ENCODE measurements at regions not wholly inside any gene's neighbourhood (a gene's known extent, or its start where the extent isn't known, plus 50 kb on each side); places are given as distances from the start of the nearest gene placed in this dataset.

DNA sequence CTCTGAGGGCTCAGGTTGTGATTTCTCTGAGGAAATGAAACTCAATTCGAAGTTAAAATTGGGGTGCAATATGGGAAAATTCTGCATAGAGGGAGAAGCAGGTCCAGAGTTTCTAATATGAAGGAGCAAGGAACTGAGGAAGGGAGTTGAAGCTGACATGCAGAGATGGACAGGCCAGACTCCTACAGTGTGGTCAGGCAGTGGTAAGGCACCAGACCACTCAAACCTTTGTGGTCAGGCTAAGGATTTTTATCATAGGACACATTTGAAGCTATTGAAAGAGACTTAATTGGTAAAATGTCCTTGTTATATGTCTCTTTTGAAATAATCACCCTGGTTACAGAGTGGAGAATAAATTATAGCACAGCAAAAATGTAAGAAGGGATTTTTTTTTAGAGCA, 1074.8 kb upstream of the CDH2 start:
- intact Hi-C loops (cut with micrococcal nuclease): no loop called here
- ChIA-PET CTCF (ENCODE audit: partially characterized antibody) (no interaction called here), POLR2A (ENCODE audit: partially characterized antibody) (no interaction called here)
- Histone ChIP-seq H3K27me3 (ENCODE audit: insufficient read depth, low read length) (no peaks in the 10 kb centered on the region), H3K4me1 (ENCODE audit: insufficient read depth, low read length) (no peaks in the 10 kb centered on the region), H3K27ac (ENCODE audit: low read depth, low read length) (no peak overlapping the region), H3K36me3 (ENCODE audit: insufficient read depth, low read length) (no peaks in the 10 kb centered on the region), H3K9me3 (ENCODE audit: control insufficient read depth in 1 of 2, low read length in 2 of 2) (no peaks in the 10 kb centered on the region), H3K4me3 (ENCODE audit: low read length in 2 of 2) (no peak overlapping the region)
- no peak for DNase-seq
- H3K27me3 Mint-ChIP-seq: no peaks in the 10 kb centered on the region
- no peak overlapping the region for H3K27ac Mint-ChIP-seq
- H3K9me3 Mint-ChIP-seq: peaks cover 3 to 26% (median 13%) of the 10 kb centered on the region in 8 donors
- H3K4me3 Mint-ChIP-seq: no peak overlapping the region
- no peaks in the 10 kb centered on the region for H3K36me3 Mint-ChIP-seq
- H3K4me1 Mint-ChIP-seq: no peaks in the 10 kb centered on the region

DNA sequence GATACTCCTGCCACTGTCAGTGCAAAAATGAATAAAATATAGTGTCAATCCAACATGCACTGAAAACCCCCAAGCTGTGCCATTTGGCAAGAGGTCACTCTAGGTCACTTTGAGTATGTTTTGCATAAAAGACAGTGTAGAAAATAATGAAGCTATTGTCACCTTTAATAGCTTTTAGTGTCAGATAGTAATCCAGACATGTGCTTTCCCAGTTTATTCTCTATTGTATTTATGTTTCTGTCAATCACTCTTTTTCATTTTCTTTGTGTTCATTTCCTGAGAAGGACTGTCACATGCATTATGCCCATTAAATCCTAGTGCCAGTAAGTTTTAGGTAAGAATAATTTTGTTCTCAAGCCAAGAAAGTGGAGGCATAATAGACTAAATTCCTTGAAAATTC, 1073.9 kb upstream of the CDH2 start:
- Mint-ChIP-seq H3K9me3 (peaks cover 3 to 27% (median 11%) of the 10 kb centered on the region in 8 donors), H3K27ac (no peak overlapping the region), H3K4me1 (no peaks in the 10 kb centered on the region), H3K27me3 (no peaks in the 10 kb centered on the region), H3K36me3 (no peaks in the 10 kb centered on the region), H3K4me3 (no peak overlapping the region)
- no peak overlapping the region for H3K27ac ChIP-seq (ENCODE audit: low read depth, low read length)
- no peaks in the 10 kb centered on the region for H3K9me3 ChIP-seq (ENCODE audit: control insufficient read depth in 1 of 2, low read length in 2 of 2)
- intact Hi-C loops (cut with micrococcal nuclease): no loop called here
- H3K4me1 ChIP-seq (ENCODE audit: insufficient read depth, low read length): no peaks in the 10 kb centered on the region
- H3K36me3 ChIP-seq (ENCODE audit: insufficient read depth, low read length): no peaks in the 10 kb centered on the region
- POLR2A ChIA-PET (ENCODE audit: partially characterized antibody): no interaction called here
- CTCF ChIA-PET (ENCODE audit: partially characterized antibody): no interaction called here
- no peak for DNase-seq
- H3K27me3 ChIP-seq (ENCODE audit: insufficient read depth, low read length): no peaks in the 10 kb centered on the region
- H3K4me3 ChIP-seq (ENCODE audit: low read length in 2 of 2): no peak overlapping the region

DNA sequence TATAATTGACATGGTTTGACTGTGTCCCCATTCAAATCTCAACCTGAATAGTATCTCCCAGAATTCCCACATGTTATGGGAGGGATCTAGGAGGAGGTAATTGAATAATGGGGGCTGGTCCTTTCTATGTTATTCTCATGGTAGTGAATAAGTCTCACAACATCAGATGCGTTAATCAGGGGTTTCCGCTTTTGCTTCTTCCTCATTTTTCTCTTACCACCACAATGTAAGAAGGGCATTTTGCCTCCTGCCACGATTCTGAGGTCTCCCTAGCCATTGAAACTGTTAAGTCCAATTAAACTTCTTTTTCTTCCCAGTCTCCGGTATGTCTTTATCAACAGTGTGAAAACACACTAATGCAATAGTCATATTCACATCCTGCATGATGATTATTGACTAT, 1073.3 kb upstream of the CDH2 start:
- Histone ChIP-seq H3K36me3 (ENCODE audit: insufficient read depth, low read length) (no peaks in the 10 kb centered on the region), H3K4me3 (ENCODE audit: low read length in 2 of 2) (no peak overlapping the region), H3K27me3 (ENCODE audit: insufficient read depth, low read length) (no peaks in the 10 kb centered on the region), H3K27ac (ENCODE audit: low read depth, low read length) (no peak overlapping the region), H3K9me3 (ENCODE audit: control insufficient read depth in 1 of 2, low read length in 2 of 2) (no peaks in the 10 kb centered on the region), H3K4me1 (ENCODE audit: insufficient read depth, low read length) (no peaks in the 10 kb centered on the region)
- no peak overlapping the region for H3K4me3 Mint-ChIP-seq
- H3K27ac Mint-ChIP-seq: no peak overlapping the region
- POLR2A ChIA-PET (ENCODE audit: partially characterized antibody): no interaction called here
- H3K36me3 Mint-ChIP-seq: no peaks in the 10 kb centered on the region
- no peak for DNase-seq
- peaks cover 3 to 27% (median 12%) of the 10 kb centered on the region in 8 donors for H3K9me3 Mint-ChIP-seq
- H3K4me1 Mint-ChIP-seq: no peaks in the 10 kb centered on the region
- no peaks in the 10 kb centered on the region for H3K27me3 Mint-ChIP-seq
- intact Hi-C loops (cut with micrococcal nuclease): no loop called here
- CTCF ChIA-PET (ENCODE audit: partially characterized antibody): no interaction called here

DNA sequence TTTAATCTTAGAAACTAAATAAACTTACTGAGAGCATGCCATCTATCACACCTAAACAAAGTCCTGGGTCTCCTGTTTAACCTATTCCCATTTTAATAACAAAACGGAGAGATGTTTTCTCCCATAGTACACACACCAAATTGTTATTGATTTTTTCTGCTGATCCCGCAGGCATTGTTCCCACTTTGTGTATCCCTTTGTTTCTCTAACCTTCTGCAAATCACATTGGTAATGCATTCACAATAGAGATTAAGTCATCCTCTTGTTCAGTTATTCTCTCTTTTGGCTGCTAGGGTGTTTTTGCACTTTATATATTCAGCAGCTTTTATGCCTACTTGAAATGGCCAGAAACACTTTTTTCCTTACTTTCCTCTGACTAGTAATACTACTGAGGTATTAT, 1071.9 kb upstream of the CDH2 start:
- intact Hi-C loops (cut with micrococcal nuclease): no loop called here
- CTCF ChIA-PET (ENCODE audit: partially characterized antibody): no interaction called here
- Mint-ChIP-seq H3K27ac (no peak overlapping the region), H3K36me3 (no peaks in the 10 kb centered on the region), H3K4me1 (no peaks in the 10 kb centered on the region), H3K4me3 (no peak overlapping the region), H3K27me3 (no peaks in the 10 kb centered on the region), H3K9me3 (peaks cover 3 to 29% (median 14%) of the 10 kb centered on the region in 8 donors)
- POLR2A ChIA-PET (ENCODE audit: partially characterized antibody): no interaction called here
- Histone ChIP-seq H3K9me3 (ENCODE audit: control insufficient read depth in 1 of 2, low read length in 2 of 2) (no peaks in the 10 kb centered on the region), H3K4me1 (ENCODE audit: insufficient read depth, low read length) (no peaks in the 10 kb centered on the region), H3K27me3 (ENCODE audit: insufficient read depth, low read length) (no peaks in the 10 kb centered on the region), H3K36me3 (ENCODE audit: insufficient read depth, low read length) (no peaks in the 10 kb centered on the region), H3K4me3 (ENCODE audit: low read length in 2 of 2) (no peak overlapping the region), H3K27ac (ENCODE audit: low read depth, low read length) (no peak overlapping the region)
- no peak for DNase-seq

DNA sequence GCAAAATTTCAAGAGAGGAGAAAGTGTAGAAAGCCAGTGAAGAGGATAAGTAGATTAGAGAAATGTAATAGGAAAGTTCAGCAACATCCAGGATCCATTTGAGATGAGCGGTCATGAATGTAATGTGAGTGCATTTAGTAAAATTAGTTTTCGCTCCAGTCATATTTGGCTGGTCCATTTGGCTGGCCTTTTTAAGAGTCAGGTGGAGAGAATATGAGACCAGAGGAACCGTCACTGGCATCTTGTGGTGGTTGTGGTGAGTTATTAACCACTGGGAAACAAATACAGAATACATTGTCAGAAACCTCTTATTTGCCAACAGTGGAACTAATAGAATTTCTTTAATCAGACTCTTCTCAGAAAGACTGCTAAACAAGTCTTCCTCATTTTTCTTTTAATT, 1064.3 kb upstream of the CDH2 start:
- Mint-ChIP-seq H3K4me3 (no peak overlapping the region), H3K9me3 (peaks cover 3 to 40% (median 28%) of the 10 kb centered on the region in 8 donors), H3K4me1 (no peaks in the 10 kb centered on the region), H3K27ac (no peak overlapping the region), H3K27me3 (no peaks in the 10 kb centered on the region), H3K36me3 (no peaks in the 10 kb centered on the region)
- POLR2A ChIA-PET (ENCODE audit: partially characterized antibody): no interaction called here
- CTCF ChIA-PET (ENCODE audit: partially characterized antibody): no interaction called here
- Histone ChIP-seq H3K27ac (ENCODE audit: low read depth, low read length) (no peak overlapping the region), H3K4me1 (ENCODE audit: insufficient read depth, low read length) (no peaks in the 10 kb centered on the region), H3K27me3 (ENCODE audit: insufficient read depth, low read length) (no peaks in the 10 kb centered on the region), H3K36me3 (ENCODE audit: insufficient read depth, low read length) (no peaks in the 10 kb centered on the region), H3K4me3 (ENCODE audit: low read length in 2 of 2) (no peak overlapping the region), H3K9me3 (ENCODE audit: control insufficient read depth in 1 of 2, low read length in 2 of 2) (no peaks in the 10 kb centered on the region)
- DNase-seq: no peak
- intact Hi-C loops (cut with micrococcal nuclease): no loop called here

DNA sequence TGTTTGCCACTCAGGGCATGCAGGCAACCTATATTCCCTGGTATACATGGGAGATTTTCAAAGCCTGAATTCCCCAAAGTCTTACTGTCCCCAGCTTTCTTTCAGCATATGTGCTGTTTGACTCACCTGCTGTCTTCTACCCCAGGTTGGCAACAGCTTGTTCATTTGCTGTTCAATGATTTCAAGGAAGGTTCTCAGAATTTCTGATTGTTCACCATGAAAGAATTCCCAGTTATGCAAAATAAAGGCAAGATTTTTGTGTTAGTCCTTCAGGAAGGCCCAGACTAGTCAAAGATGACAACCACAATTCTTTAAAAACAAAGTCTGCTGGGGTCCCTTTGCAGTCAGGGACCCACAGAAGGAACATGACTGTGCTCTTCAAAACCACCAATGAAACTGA, 1057.8 kb upstream of the CDH2 start:
- H3K4me1 Mint-ChIP-seq: no peaks in the 10 kb centered on the region
- ChIA-PET POLR2A (ENCODE audit: partially characterized antibody) (no interaction called here), CTCF (ENCODE audit: partially characterized antibody) (no interaction called here)
- no peak overlapping the region for H3K4me3 Mint-ChIP-seq
- peaks cover 5 to 43% (median 26%) of the 10 kb centered on the region in 8 donors for H3K9me3 Mint-ChIP-seq
- intact Hi-C loops (cut with micrococcal nuclease): no loop called here
- no peaks in the 10 kb centered on the region for H3K4me1 ChIP-seq (ENCODE audit: insufficient read depth, low read length)
- H3K36me3 ChIP-seq (ENCODE audit: insufficient read depth, low read length): no peaks in the 10 kb centered on the region
- no peaks in the 10 kb centered on the region for H3K27me3 ChIP-seq (ENCODE audit: insufficient read depth, low read length)
- H3K36me3 Mint-ChIP-seq: no peaks in the 10 kb centered on the region
- H3K9me3 ChIP-seq (ENCODE audit: control insufficient read depth in 1 of 2, low read length in 2 of 2): no peaks in the 10 kb centered on the region
- H3K27ac Mint-ChIP-seq: no peak overlapping the region
- no peaks in the 10 kb centered on the region for H3K27me3 Mint-ChIP-seq
- DNase-seq: no peak
- no peak overlapping the region for H3K27ac ChIP-seq (ENCODE audit: low read depth, low read length)
- H3K4me3 ChIP-seq (ENCODE audit: low read length in 2 of 2): no peak overlapping the region

DNA sequence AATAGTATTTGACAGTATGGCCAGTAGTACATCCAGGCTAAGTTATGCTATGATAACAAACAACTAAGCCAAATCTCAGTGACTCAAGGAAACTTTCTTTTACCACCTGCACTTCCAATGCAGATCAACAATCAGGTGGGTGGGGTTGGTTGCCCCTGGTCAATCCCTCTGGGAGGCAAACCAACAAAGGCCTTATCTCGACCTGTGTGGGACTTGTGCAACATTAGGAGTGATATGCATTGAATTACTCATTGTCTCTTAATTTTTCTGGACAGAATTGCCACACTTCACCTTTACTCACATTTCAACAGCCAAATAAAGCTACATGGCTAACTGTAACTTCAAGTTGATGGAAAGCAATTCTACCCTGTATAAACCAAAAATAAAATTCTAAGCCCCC, 1049.3 kb upstream of the CDH2 start:
- Mint-ChIP-seq H3K27me3 (no peaks in the 10 kb centered on the region), H3K36me3 (no peaks in the 10 kb centered on the region), H3K9me3 (peaks cover 2 to 30% (median 8%) of the 10 kb centered on the region in 8 donors), H3K4me3 (no peak overlapping the region), H3K27ac (no peak overlapping the region), H3K4me1 (no peaks in the 10 kb centered on the region)
- Histone ChIP-seq H3K9me3 (ENCODE audit: control insufficient read depth in 1 of 2, low read length in 2 of 2) (no peaks in the 10 kb centered on the region), H3K4me1 (ENCODE audit: insufficient read depth, low read length) (no peaks in the 10 kb centered on the region), H3K27me3 (ENCODE audit: insufficient read depth, low read length) (no peaks in the 10 kb centered on the region), H3K4me3 (ENCODE audit: low read length in 2 of 2) (no peak overlapping the region), H3K27ac (ENCODE audit: low read depth, low read length) (no peak overlapping the region), H3K36me3 (ENCODE audit: insufficient read depth, low read length) (no peaks in the 10 kb centered on the region)
- POLR2A ChIA-PET (ENCODE audit: partially characterized antibody): no interaction called here
- no peak for DNase-seq
- intact Hi-C loops (cut with micrococcal nuclease): no loop called here
- CTCF ChIA-PET (ENCODE audit: partially characterized antibody): no interaction called here

DNA sequence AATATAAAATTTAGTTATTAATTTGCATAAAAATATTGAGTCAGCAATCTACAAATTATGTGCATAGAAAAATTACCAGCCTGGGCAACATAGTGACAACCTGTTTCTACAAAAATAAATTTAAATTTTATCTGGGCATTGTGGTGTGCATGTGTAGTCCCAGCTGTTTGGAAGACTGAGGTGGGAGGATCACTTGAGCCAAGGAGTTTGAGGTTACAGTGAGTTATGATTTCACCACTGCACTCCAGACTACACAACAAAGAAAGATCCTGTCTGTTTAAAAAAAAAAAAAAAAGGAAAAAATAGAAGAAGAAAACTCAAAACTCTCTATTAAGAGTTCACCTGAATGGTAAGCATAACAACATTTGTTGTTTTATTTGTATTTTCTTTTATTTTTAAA, 1048.4 kb upstream of the CDH2 start:
- Histone ChIP-seq H3K4me1 (ENCODE audit: insufficient read depth, low read length) (no peaks in the 10 kb centered on the region), H3K4me3 (ENCODE audit: low read length in 2 of 2) (no peak overlapping the region), H3K36me3 (ENCODE audit: insufficient read depth, low read length) (no peaks in the 10 kb centered on the region), H3K27me3 (ENCODE audit: insufficient read depth, low read length) (no peaks in the 10 kb centered on the region), H3K9me3 (ENCODE audit: control insufficient read depth in 1 of 2, low read length in 2 of 2) (no peaks in the 10 kb centered on the region), H3K27ac (ENCODE audit: low read depth, low read length) (no peak overlapping the region)
- no peak for DNase-seq
- intact Hi-C loops (cut with micrococcal nuclease): no loop called here
- Mint-ChIP-seq H3K4me1 (no peaks in the 10 kb centered on the region), H3K36me3 (no peaks in the 10 kb centered on the region), H3K27ac (no peak overlapping the region), H3K27me3 (no peaks in the 10 kb centered on the region), H3K4me3 (no peak overlapping the region), H3K9me3 (peaks cover 0 to 34% (median 11%) of the 10 kb centered on the region in 8 donors)
- ChIA-PET CTCF (ENCODE audit: partially characterized antibody) (no interaction called here), POLR2A (ENCODE audit: partially characterized antibody) (no interaction called here)

Data from CD4-positive, alpha-beta memory T cell (primary cell).